GM23338 (cell line): ENCODE measurements at regions not wholly inside any gene's neighbourhood (a gene's known extent, or its start where the extent isn't known, plus 50 kb on each side); places are given as distances from the start of the nearest gene placed in this dataset.

ENCODE experiments used
- ATAC-seq: fragments of 200-7000 bp; cut with Tn5 transposase; 3 replicates; pipeline ENCODE4 v1.9.1; 2020
- DNase-seq: peaks from one replicate; pipeline ENCODE4 v3.0.0-alpha.2; 2015; ENCODE audit warnings: low spot score
- H2AFZ ChIP-seq: fragments of 200-600 bp; sonication (generic); 2 replicates; pipeline ENCODE4 v1.8.0; 2016; ENCODE audit warnings: antibody characterized with exemption, mild to moderate bottlenecking, moderate library complexity
- H3F3A ChIP-seq: fragments of 200-600 bp; sonication (generic); replicated peaks from 2 replicates; pipeline ENCODE4 v1.8.0; 2017; ENCODE audit warnings: antibody characterized with exemption, mixed run types, low read depth
- H3K27ac ChIP-seq: fragments of 200-600 bp; sonication (generic); 2 replicates; pipeline ENCODE4 v1.6.1; 2016; ENCODE audit warnings: low read depth
- H3K27me3 ChIP-seq: fragments of 200-600 bp; sonication (generic); 2 replicates; pipeline ENCODE4 v1.8.0; 2016; ENCODE audit warnings: mild to moderate bottlenecking, mixed run types, moderate library complexity; ENCODE audit not compliant: insufficient read depth
- H3K36me3 ChIP-seq: fragments of 200-600 bp; sonication (generic); 2 replicates; pipeline ENCODE4 v1.8.0; 2016; ENCODE audit warnings: mild to moderate bottlenecking; ENCODE audit not compliant: insufficient read depth
- H3K4me1 ChIP-seq: fragments of 200-600 bp; sonication (generic); 2 replicates; pipeline ENCODE4 v1.8.0; 2016; ENCODE audit warnings: mild to moderate bottlenecking, moderate library complexity; ENCODE audit not compliant: insufficient read depth
- H3K4me2 ChIP-seq: fragments of 200-600 bp; sonication (generic); 2 replicates; pipeline ENCODE4 v1.7.1; 2017; ENCODE audit warnings: mixed run types
- H3K4me3 ChIP-seq: fragments of 200-600 bp; sonication (generic); 2 replicates; pipeline ENCODE4 v1.6.1; 2016; ENCODE audit warnings: mixed run types
- H3K79me2 ChIP-seq: fragments of 200-600 bp; sonication (generic); replicated peaks from 2 replicates; pipeline ENCODE4 v1.8.0; 2017; ENCODE audit warnings: mild to moderate bottlenecking; ENCODE audit not compliant: insufficient read depth
- H3K9me2 ChIP-seq: fragments of 200-600 bp; sonication (generic); 2 replicates; pipeline ENCODE4 v1.8.0; 2017; ENCODE audit not compliant: insufficient read depth
- H4K20me1 ChIP-seq: fragments of 200-600 bp; sonication (generic); replicated peaks from 2 replicates; pipeline ENCODE4 v1.8.0; 2017; ENCODE audit warnings: mild to moderate bottlenecking; ENCODE audit not compliant: insufficient read depth
- H3K27ac Mint-ChIP-seq: 2 replicates; pipeline ENCODE4 v1.8.0; 2020; ENCODE audit warnings: inconsistent platforms, mild to moderate bottlenecking, moderate library complexity, mixed read lengths
- H3K27me3 Mint-ChIP-seq: 3 replicates; pipeline ENCODE4 v1.8.0; 2022; ENCODE audit warnings: low read depth, mild to moderate bottlenecking, moderate library complexity, mixed read lengths, inconsistent platforms; ENCODE audit not compliant: insufficient read depth, poor library complexity
- H3K36me3 Mint-ChIP-seq: 3 replicates; pipeline ENCODE4 v1.8.0; 2021; ENCODE audit warnings: low read depth, mild to moderate bottlenecking, inconsistent platforms, moderate library complexity, mixed read lengths
- H3K4me1 Mint-ChIP-seq: 3 replicates; pipeline ENCODE4 v1.8.0; 2020; ENCODE audit warnings: mild to moderate bottlenecking, inconsistent platforms, mixed read lengths
- H3K4me3 Mint-ChIP-seq: 3 replicates; pipeline ENCODE4 v1.8.0; 2021; ENCODE audit warnings: moderate library complexity, mild to moderate bottlenecking, inconsistent platforms, mixed read lengths
- H3K9me3 Mint-ChIP-seq: 3 replicates; pipeline ENCODE4 v1.8.0; 2020; ENCODE audit warnings: moderate library complexity, mild to moderate bottlenecking, inconsistent platforms, mixed read lengths
- CREB1 ChIP-seq: fragments of 250-450 bp; sonication (Bioruptor Pico); IDR thresholded peaks from 2 replicates; pipeline ENCODE4 v1.5.0; 2020; ENCODE audit warnings: low read depth, mild to moderate bottlenecking, moderate library complexity
- CTCF ChIP-seq, 2 experiments: fragments of 200-600 bp in 1 of 2; sonication (generic) in 1 of 2; conservative IDR thresholded peaks; 2 replicates each; pipeline versions ENCODE4 v1.5.1 to v1.6.1; 2016 to 2017; ENCODE audit warnings: antibody characterized with exemption in 2 of 2, low read depth in 2 of 2, mild to moderate bottlenecking in 2 of 2, moderate library complexity in 1 of 2
- ETS1 ChIP-seq: IDR thresholded peaks from 2 replicates; pipeline ENCODE4 v1.6.1; 2016; ENCODE audit warnings: antibody characterized with exemption
- EZH2 ChIP-seq: fragments of 200-600 bp; sonication (generic); IDR thresholded peaks from one replicate; pipeline ENCODE4 v1.8.0; 2017; ENCODE audit warnings: antibody characterized with exemption, mild to moderate bottlenecking, low read depth; ENCODE audit not compliant: unreplicated experiment
- EZH2phosphoT487 ChIP-seq: fragments of 200-600 bp; sonication (generic); IDR thresholded peaks from one replicate; pipeline ENCODE4 v1.8.1; 2018; ENCODE audit warnings: antibody characterized with exemption; ENCODE audit not compliant: unreplicated experiment
- JUNB ChIP-seq: IDR thresholded peaks from one replicate; pipeline ENCODE4 v1.6.1; 2016; ENCODE audit warnings: antibody characterized with exemption; ENCODE audit not compliant: unreplicated experiment
- NANOG ChIP-seq: IDR thresholded peaks from 2 replicates; pipeline ENCODE4 v1.6.1; 2016; ENCODE audit warnings: antibody characterized with exemption, borderline replicate concordance
- POLR2AphosphoS5 ChIP-seq: IDR thresholded peaks from 2 replicates; pipeline ENCODE4 v1.6.1; 2016; ENCODE audit warnings: antibody characterized with exemption, low read depth
- STAT1 ChIP-seq: IDR thresholded peaks from one replicate; pipeline ENCODE4 v1.6.1; 2016; ENCODE audit warnings: antibody characterized with exemption; ENCODE audit not compliant: unreplicated experiment
- ZNF114 ChIP-seq: fragments of 250-450 bp; sonication (Bioruptor Pico); IDR thresholded peaks from 2 replicates; pipeline ENCODE4 v1.5.0; 2020; ENCODE audit warnings: mild to moderate bottlenecking, moderate library complexity
- ZNF331 ChIP-seq: fragments of 250-450 bp; sonication (Bioruptor Pico); IDR thresholded peaks from 2 replicates; pipeline ENCODE4 v1.5.0; 2020; ENCODE audit warnings: low read depth, mild to moderate bottlenecking, moderate library complexity
- TF ChIP-seq, protein P1 (sequence below): IDR thresholded peaks from one replicate; pipeline ENCODE4 v1.6.1; 2018; ENCODE audit warnings: antibody characterized with exemption; ENCODE audit not compliant: unreplicated experiment
- TF ChIP-seq, protein P2 (sequence below): fragments of 250-450 bp; sonication (Bioruptor Pico); IDR thresholded peaks from 2 replicates; pipeline ENCODE4 v1.5.0; 2020; ENCODE audit warnings: mild to moderate bottlenecking, moderate library complexity

GRCh38 chr5:147169399-147169798, 65.4 kb upstream of the STK32A start (continued):
- TF ChIP-seq, protein P1, sequence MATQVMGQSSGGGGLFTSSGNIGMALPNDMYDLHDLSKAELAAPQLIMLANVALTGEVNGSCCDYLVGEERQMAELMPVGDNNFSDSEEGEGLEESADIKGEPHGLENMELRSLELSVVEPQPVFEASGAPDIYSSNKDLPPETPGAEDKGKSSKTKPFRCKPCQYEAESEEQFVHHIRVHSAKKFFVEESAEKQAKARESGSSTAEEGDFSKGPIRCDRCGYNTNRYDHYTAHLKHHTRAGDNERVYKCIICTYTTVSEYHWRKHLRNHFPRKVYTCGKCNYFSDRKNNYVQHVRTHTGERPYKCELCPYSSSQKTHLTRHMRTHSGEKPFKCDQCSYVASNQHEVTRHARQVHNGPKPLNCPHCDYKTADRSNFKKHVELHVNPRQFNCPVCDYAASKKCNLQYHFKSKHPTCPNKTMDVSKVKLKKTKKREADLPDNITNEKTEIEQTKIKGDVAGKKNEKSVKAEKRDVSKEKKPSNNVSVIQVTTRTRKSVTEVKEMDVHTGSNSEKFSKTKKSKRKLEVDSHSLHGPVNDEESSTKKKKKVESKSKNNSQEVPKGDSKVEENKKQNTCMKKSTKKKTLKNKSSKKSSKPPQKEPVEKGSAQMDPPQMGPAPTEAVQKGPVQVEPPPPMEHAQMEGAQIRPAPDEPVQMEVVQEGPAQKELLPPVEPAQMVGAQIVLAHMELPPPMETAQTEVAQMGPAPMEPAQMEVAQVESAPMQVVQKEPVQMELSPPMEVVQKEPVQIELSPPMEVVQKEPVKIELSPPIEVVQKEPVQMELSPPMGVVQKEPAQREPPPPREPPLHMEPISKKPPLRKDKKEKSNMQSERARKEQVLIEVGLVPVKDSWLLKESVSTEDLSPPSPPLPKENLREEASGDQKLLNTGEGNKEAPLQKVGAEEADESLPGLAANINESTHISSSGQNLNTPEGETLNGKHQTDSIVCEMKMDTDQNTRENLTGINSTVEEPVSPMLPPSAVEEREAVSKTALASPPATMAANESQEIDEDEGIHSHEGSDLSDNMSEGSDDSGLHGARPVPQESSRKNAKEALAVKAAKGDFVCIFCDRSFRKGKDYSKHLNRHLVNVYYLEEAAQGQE: no peak
- TF ChIP-seq CREB1: no peak
- TF ChIP-seq EZH2phosphoT487: no peak
- TF ChIP-seq EZH2: no peak
- TF ChIP-seq ZNF114: no peak

GRCh38 chr5:147169901-147170300, 64.9 kb upstream of the STK32A start:
- Histone ChIP-seq H3K4me1 (no peaks in the 10 kb centered on the region), H3K27me3 (no peaks in the 10 kb centered on the region), H2AFZ (no peak overlapping the region), H3K4me3 (no peak overlapping the region), H3K79me2 (no peaks in the 10 kb centered on the region), H3F3A (no peaks in the 10 kb centered on the region), H4K20me1 (no peaks in the 10 kb centered on the region), H3K36me3 (no peaks in the 10 kb centered on the region), H3K4me2 (no peak overlapping the region), H3K27ac (no peak overlapping the region), H3K9me2 (0 out of 2 replicates have a peak, but pooled peaks cover 2% of the 10 kb centered on the region)
- no peak for ATAC-seq
- Mint-ChIP-seq H3K4me3 (no peak overlapping the region), H3K27me3 (no peaks in the 10 kb centered on the region), H3K9me3 (peaks cover 5% of the 10 kb centered on the region; the same call in 1 of the 3 replicates), H3K4me1 (no peaks in the 10 kb centered on the region; the same call in 2 of the 3 replicates), H3K36me3 (no peaks in the 10 kb centered on the region), H3K27ac (no peak overlapping the region)
- DNase-seq: no peak
- TF ChIP-seq ZNF331 (CRISPR knock-in tag) (no peak), EZH2 (no peak), NANOG (no peak), CREB1 (no peak), ZNF114 (no peak), JUNB (no peak), POLR2AphosphoS5 (no peak), ETS1 (no peak), CTCF (conservative IDR thresholded peaks at IDR 0.05; ENCODE audit: low read depth in 2 of 2) (no peak), STAT1 (no peak)
- TF ChIP-seq, protein P2, sequence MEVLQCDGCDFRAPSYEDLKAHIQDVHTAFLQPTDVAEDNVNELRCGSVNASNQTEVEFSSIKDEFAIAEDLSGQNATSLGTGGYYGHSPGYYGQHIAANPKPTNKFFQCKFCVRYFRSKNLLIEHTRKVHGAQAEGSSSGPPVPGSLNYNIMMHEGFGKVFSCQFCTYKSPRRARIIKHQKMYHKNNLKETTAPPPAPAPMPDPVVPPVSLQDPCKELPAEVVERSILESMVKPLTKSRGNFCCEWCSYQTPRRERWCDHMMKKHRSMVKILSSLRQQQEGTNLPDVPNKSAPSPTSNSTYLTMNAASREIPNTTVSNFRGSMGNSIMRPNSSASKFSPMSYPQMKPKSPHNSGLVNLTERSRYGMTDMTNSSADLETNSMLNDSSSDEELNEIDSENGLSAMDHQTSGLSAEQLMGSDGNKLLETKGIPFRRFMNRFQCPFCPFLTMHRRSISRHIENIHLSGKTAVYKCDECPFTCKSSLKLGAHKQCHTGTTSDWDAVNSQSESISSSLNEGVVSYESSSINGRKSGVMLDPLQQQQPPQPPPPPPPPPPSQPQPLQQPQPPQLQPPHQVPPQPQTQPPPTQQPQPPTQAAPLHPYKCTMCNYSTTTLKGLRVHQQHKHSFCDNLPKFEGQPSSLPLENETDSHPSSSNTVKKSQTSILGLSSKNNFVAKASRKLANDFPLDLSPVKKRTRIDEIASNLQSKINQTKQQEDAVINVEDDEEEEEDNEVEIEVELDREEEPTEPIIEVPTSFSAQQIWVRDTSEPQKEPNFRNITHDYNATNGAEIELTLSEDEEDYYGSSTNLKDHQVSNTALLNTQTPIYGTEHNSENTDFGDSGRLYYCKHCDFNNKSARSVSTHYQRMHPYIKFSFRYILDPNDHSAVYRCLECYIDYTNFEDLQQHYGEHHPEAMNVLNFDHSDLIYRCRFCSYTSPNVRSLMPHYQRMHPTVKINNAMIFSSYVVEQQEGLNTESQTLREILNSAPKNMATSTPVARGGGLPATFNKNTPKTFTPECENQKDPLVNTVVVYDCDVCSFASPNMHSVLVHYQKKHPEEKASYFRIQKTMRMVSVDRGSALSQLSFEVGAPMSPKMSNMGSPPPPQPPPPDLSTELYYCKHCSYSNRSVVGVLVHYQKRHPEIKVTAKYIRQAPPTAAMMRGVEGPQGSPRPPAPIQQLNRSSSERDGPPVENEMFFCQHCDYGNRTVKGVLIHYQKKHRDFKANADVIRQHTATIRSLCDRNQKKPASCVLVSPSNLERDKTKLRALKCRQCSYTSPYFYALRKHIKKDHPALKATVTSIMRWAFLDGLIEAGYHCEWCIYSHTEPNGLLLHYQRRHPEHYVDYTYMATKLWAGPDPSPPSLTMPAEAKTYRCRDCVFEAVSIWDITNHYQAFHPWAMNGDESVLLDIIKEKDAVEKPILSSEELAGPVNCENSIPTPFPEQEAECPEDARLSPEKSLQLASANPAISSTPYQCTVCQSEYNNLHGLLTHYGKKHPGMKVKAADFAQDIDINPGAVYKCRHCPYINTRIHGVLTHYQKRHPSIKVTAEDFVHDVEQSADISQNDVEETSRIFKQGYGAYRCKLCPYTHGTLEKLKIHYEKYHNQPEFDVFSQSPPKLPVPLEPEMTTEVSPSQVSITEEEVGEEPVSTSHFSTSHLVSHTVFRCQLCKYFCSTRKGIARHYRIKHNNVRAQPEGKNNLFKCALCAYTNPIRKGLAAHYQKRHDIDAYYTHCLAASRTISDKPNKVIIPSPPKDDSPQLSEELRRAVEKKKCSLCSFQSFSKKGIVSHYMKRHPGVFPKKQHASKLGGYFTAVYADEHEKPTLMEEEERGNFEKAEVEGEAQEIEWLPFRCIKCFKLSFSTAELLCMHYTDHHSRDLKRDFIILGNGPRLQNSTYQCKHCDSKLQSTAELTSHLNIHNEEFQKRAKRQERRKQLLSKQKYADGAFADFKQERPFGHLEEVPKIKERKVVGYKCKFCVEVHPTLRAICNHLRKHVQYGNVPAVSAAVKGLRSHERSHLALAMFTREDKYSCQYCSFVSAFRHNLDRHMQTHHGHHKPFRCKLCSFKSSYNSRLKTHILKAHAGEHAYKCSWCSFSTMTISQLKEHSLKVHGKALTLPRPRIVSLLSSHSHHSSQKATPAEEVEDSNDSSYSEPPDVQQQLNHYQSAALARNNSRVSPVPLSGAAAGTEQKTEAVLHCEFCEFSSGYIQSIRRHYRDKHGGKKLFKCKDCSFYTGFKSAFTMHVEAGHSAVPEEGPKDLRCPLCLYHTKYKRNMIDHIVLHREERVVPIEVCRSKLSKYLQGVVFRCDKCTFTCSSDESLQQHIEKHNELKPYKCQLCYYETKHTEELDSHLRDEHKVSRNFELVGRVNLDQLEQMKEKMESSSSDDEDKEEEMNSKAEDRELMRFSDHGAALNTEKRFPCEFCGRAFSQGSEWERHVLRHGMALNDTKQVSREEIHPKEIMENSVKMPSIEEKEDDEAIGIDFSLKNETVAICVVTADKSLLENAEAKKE (CRISPR knock-in tag): no peak
